Activated naive CD4-positive, alpha-beta T cell (primary cell): ENCODE measurements at regions not wholly inside any gene's neighbourhood (a gene's known extent, or its start where the extent isn't known, plus 50 kb on each side); places are given as distances from the start of the nearest gene placed in this dataset.

Source experiments
- DNase-seq, 4 experiments: peaks; one replicate each; lab custom pipeline; 2025; lab: John Stamatoyannopoulos, UW

DNA sequence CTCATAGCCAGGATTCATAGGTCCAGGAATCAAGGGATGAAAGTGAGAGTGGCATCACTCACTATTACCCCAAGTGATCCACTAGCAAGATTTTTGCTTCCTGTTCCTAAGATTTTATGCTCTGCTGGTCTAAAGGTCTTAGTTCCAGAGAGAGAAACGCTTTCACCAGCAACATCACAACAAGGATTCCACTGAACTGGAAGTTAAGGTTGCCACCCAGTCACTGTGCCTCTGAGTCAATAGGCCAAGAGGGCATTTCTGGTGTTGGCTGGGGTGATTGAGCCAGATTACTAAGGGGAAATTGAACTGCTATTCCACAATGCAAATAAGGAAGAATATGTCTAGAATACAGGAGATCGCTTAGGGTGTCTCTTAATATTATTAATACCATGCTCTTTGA lies 142.5 kb upstream of the ARID2 start:
- DNase-seq = no peak

DNA sequence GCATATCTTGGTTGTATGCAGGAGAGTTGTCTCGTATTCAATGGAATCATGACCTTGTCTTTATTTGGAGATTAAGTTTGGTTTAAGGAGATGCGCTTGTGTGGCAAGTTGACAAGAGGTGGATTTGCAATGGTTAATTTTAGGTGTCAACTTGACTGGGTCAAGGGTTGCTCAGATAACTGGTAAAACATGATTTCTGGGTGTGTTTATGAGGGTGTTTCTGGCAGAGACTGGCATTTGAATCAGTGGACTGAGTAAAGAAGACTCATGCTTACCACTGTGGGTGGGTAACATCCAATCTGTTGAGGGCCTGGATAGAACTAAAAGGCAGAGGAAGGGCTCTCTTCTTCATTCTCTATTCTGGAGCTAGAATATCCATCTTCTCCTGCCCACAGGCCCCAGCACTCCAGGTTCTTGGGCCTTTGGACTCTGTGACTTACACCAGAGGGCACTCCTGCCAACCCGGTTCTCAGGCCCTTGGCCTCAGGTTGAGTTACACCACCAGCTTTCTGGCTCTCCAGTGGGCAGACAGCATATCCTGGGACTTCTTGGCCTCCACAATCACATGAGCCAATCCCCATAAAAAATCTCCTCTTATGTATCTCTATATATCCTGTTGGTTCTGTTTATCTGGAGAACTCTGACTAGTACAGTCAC lies 141.5 kb upstream of the ARID2 start:
- no peak for DNase-seq

- DNase-seq = no peak
Observed at GRCh38 chr12:45590646-45591045, 138.9 kb upstream of the ARID2 start.

GRCh38 chr12:45591635-45592034 lies 137.9 kb upstream of the ARID2 start:
- no peak for DNase-seq

DNA sequence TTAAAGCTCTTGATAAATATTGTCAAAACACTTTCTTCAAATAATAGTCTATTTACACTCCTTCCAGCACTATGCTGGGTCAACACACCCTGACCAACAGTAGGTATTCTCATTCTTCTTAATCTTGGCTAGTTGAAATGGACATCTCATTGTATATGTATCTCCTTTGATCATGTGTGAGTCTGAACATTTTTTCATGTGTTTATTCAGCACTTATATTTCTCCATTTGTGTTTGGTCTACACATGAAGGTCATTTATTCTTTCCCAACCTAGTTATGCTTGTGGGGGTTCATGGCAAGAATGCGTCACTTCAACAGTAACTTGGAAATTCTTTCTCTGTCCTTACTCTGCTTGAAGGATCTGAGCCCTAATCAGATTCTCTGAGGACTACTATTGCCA lies 133.1 kb upstream of the ARID2 start:
- DNase-seq = no peak

DNA sequence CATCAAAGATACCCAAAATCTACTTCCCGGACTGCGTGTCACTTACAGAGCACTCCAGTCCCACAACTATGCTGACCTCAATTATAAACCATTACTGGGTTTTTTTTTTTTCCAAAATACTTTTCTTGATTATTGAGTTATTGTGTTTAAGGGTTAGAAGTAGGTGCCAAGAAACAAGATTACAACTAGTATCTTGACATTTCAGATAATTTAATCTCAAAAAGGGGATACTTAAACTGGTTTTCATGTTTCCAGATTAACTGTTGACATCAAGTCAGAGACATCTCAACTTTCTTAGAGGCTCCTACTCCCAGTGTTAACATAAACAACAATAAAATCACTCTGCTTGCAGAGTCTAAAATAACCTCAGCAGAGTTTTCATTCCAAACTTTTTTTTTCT lies 131.2 kb upstream of the ARID2 start:
- DNase-seq = no peak

DNA sequence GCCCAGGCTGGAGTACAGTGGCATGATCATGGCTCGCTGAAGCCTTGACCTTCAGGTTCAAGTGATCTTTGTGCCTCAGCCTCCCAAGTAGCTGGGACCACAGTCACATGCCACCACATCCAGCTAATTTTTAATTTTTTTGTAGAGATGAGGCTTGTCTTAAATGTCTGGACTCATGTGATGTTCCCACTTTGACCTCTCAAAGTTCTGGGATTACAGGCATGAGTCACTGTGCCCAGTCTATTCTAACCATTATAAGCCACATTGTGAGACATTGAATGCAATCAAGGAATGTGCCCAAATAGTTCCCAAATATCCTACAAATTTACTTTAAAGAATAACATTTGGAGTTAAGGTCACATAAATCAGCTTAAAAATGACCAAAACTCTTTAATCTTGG lies 130.7 kb upstream of the ARID2 start:
- DNase-seq = no peak

GRCh38 chr12:45599196-45599595 lies 130.3 kb upstream of the ARID2 start:
- no peak for DNase-seq

GRCh38 chr12:45601390-45601789 lies 128.1 kb upstream of the ARID2 start:
- DNase-seq = no peak

DNA sequence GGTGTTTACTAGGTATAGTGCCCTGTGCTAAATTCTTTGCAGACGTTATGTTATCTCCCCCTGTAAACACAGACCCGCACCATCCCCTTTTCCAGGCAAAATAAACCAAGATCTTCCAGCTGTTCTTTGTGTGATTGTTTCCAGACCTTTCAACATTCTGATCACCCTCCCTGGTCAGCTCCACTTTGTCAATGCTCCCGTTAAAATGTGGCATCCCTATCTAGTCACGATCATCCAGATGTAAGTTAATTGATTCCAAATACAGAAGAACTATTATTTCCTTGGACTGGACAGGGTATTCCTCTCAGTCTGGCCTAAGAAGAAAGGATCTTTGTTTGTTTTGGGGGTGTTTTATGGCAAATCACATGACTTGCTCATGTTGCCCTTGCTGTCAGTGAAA lies 127.6 kb upstream of the ARID2 start:
- no peak for DNase-seq

GRCh38 chr12:45605624-45606023 lies 123.9 kb upstream of the ARID2 start:
- no peak for DNase-seq

GRCh38 chr12:45611061-45611460 lies 118.4 kb upstream of the ARID2 start:
- no peak for DNase-seq

DNA sequence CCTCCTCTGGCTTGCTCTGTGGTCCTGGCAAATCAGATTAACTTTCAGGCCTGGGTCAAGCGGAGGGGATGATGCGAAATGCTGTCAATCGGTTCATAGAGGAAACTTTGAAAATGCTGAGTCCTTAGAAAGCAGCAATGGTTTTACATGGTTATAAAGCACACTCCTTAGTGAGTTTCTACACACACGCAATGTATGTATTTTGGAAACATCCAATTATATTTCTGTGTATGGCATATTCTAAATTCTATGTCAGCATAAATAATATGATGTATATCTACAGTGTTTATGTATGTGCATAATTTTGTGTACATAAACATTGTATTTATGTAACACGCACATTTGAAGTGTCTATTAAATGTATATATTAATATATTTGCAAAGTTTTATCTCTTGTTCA lies 118.0 kb upstream of the ARID2 start:
- no peak for DNase-seq

- DNase-seq = no peak
Observed at GRCh38 chr12:45612044-45612794, 117.3 kb upstream of the ARID2 start.

DNA sequence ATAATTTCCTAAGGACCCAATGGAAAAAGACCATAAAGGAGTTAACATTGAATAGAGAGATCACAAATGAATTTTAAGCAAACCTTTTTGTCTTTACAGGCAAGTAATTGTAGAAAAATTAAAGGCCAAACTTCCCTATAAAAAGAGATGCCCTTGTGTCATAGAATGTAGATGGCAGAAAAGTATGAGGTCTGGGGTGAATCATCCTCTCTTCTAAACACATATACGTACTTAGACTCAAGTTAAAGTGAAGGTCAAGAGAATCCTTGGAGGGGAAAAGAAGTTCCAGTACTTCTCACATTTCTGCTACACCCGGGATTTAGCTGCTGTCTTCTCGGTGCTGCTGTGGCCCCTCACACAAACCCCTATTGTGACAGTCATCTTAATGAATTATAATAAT lies 116.2 kb upstream of the ARID2 start:
- no peak for DNase-seq

- DNase-seq = no peak
Observed at GRCh38 chr12:45613855-45614254, 115.7 kb upstream of the ARID2 start.

GRCh38 chr12:45615268-45615667 lies 114.2 kb upstream of the ARID2 start:
- DNase-seq = no peak

- DNase-seq = no peak
Observed at GRCh38 chr12:45619736-45620135, 109.8 kb upstream of the ARID2 start.

GRCh38 chr12:45621703-45622102 lies 107.8 kb upstream of the ARID2 start:
- DNase-seq = no peak

DNA sequence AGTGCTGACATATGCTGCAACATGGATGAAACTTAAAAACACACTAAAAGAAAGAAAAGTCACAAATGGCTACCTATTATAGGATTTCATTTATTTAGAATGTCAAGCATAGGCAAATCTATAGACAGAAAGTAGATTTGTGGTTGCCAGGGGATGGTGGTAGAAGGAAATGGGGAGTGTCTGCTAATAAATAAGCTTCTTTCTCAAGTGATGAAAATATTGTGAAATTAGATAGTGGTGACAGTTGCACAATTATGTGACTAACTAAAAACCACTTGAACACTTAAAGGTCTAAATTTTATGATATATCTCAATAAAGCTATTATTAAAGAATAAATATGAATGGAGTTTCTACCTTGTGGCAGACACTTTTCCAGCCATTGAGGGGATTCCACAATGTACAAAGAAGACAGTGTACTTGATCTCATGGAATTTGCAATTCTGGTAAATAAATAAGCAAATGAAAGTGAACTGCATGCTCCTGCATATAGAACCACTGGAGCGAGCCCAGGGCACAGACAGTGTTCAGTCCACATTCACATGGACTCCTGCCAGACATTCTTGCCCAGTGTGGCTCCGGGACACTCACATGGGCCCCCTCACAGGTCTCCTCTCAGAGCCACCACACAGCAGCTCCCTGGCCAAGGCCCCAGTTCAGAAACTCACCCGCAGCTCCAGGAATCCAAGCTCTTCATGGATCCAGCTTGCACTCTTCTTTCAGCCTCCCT lies 107.1 kb upstream of the ARID2 start:
- no peak for DNase-seq

DNA sequence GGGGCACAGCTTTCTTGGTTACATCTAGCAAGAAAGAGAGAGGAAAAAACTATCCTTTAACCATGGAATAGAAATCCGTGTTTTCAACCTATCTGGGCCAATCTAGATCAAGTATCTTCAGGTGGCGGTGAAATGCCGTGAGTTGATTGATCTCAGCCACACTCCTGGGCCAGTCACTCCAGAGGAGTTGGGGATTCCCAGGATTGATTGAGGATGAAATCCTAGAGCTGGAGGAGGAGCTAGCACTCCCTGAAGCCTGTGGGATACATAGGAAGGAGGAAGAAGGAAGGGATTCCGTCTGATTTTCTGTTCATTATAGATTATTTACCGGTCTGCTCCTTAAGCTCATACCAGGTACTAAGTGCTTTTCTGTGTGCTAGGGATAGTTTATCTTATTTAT lies 106.3 kb upstream of the ARID2 start:
- no peak for DNase-seq

- DNase-seq = no peak
Observed at GRCh38 chr12:45623940-45624339, 105.6 kb upstream of the ARID2 start.

GRCh38 chr12:45626965-45627364 lies 102.5 kb upstream of the ARID2 start:
- DNase-seq = no peak
